ENCODE measurements at regions not wholly inside any gene's neighbourhood (a gene's known extent, or its start where the extent isn't known, plus 50 kb on each side); places are given as distances from the start of the nearest gene placed in this dataset.

- Histone ChIP-seq H3K4me1 (peaks cover 27% of the 10 kb centered on the region), H3K27ac (no peak overlapping the region), H2AFZ (replicated peaks) (no peak overlapping the region), H3K9me3 (ENCODE audit: low read depth) (no peaks in the 10 kb centered on the region), H3K4me2 (peak overlapping the region; percentile 27), H3F3A (ENCODE audit: low read depth) (no peaks in the 10 kb centered on the region), H3K4me3 (no peak overlapping the region), H3K9ac (no peak overlapping the region), H3K36me3 (no peaks in the 10 kb centered on the region), H3K27me3 (no peaks in the 10 kb centered on the region), H3K79me2 (ENCODE audit: low read depth) (no peaks in the 10 kb centered on the region), H4K20me1 (ENCODE audit: low read depth) (no peaks in the 10 kb centered on the region)
- Mint-ChIP-seq H3K27me3 (ENCODE audit: insufficient read depth, low read depth) (no peaks in the 10 kb centered on the region), H3K4me3 (no peak overlapping the region), H3K27ac (peak overlapping the region; percentile 19), H3K4me1 (peaks cover 29% of the 10 kb centered on the region), H3K9me3 (peaks cover 4% of the 10 kb centered on the region), H3K36me3 (no peaks in the 10 kb centered on the region)
- DNase-seq (ENCODE audit: low spot score) = peak; percentile 72
- TF ChIP-seq CTCF (IDR thresholded peaks at IDR 0.05) = no peak
- TF ChIP-seq EZH2phosphoT487 (IDR thresholded peaks at IDR 0.05) = no peak
- no peak for TF ChIP-seq EZH2 (IDR thresholded peaks at IDR 0.05)
Measured at GRCh38 chr1:101165954-101166353, 70.9 kb upstream of the S1PR1 start.

DNA sequence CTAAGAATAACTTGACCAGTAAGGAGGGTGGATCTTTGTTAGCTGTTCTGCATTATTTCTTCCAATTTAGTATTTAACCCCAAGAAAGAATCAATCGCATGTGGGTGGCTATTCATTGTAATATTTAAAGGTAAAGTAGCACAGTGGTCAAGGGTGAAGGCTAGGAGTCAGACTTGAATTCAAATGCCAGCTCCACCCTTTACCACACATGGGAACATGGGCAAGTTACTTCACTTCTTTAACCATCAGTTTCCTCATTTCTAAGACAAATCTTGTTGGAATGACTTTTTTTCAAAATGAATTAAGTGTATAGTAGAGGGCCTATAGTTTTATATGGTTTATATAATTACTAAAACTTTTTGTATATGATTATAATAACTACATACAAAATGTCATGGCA is 71.3 kb upstream of the S1PR1 start:
- H3K4me2 ChIP-seq = peak overlapping the region; percentile 27

GRCh38 chr1:101164776-101165175 is 72.0 kb upstream of the S1PR1 start:
- H3K4me3 Mint-ChIP-seq = no peak overlapping the region
- no peaks in the 10 kb centered on the region for H3K36me3 Mint-ChIP-seq
- Histone ChIP-seq H4K20me1 (ENCODE audit: low read depth) (no peaks in the 10 kb centered on the region), H3K4me2 (no peak overlapping the region), H2AFZ (replicated peaks) (no peak overlapping the region), H3K9me3 (ENCODE audit: low read depth) (no peaks in the 10 kb centered on the region), H3K9ac (no peak overlapping the region), H3K4me3 (no peak overlapping the region), H3K36me3 (no peaks in the 10 kb centered on the region), H3K79me2 (ENCODE audit: low read depth) (no peaks in the 10 kb centered on the region), H3K27me3 (no peaks in the 10 kb centered on the region), H3K4me1 (peaks cover 27% of the 10 kb centered on the region), H3F3A (ENCODE audit: low read depth) (no peaks in the 10 kb centered on the region), H3K27ac (no peak overlapping the region)
- H3K4me1 Mint-ChIP-seq = peaks cover 29% of the 10 kb centered on the region
- no peak for DNase-seq (ENCODE audit: low spot score)
- H3K27ac Mint-ChIP-seq = no peak overlapping the region
- H3K9me3 Mint-ChIP-seq = peaks cover 12% of the 10 kb centered on the region
- no peak for TF ChIP-seq CTCF (IDR thresholded peaks at IDR 0.05)
- no peaks in the 10 kb centered on the region for H3K27me3 Mint-ChIP-seq (ENCODE audit: insufficient read depth, low read depth)

More for the DNA sequence above, 71.3 kb upstream of the S1PR1 start:
- H2AFZ ChIP-seq (replicated peaks) = no peak overlapping the region
- Mint-ChIP-seq H3K4me1 (peaks cover 29% of the 10 kb centered on the region), H3K4me3 (no peak overlapping the region), H3K27ac (peak overlapping the region; percentile 67), H3K27me3 (ENCODE audit: insufficient read depth, low read depth) (no peaks in the 10 kb centered on the region), H3K9me3 (peaks cover 8% of the 10 kb centered on the region), H3K36me3 (no peaks in the 10 kb centered on the region)
- H3K27ac ChIP-seq = no peak overlapping the region
- TF ChIP-seq EZH2phosphoT487 (IDR thresholded peaks at IDR 0.05) (no peak), EZH2 (IDR thresholded peaks at IDR 0.05) (no peak), CTCF (IDR thresholded peaks at IDR 0.05) (no peak)
- H3K27me3 ChIP-seq = no peaks in the 10 kb centered on the region
- no peak overlapping the region for H3K9ac ChIP-seq
- H3K4me3 ChIP-seq = no peak overlapping the region
- no peaks in the 10 kb centered on the region for H3K79me2 ChIP-seq (ENCODE audit: low read depth)
- DNase-seq (ENCODE audit: low spot score) = no peak
- no peaks in the 10 kb centered on the region for H4K20me1 ChIP-seq (ENCODE audit: low read depth)
- H3F3A ChIP-seq (ENCODE audit: low read depth) = no peaks in the 10 kb centered on the region
- H3K36me3 ChIP-seq = no peaks in the 10 kb centered on the region
- peaks cover 27% of the 10 kb centered on the region for H3K4me1 ChIP-seq
- no peaks in the 10 kb centered on the region for H3K9me3 ChIP-seq (ENCODE audit: low read depth)

Measured in neural progenitor cell (in vitro differentiated cells).